ENCODE measurements at regions not wholly inside any gene's neighbourhood (a gene's known extent, or its start where the extent isn't known, plus 50 kb on each side); places are given as distances from the start of the nearest gene placed in this dataset.

DNA sequence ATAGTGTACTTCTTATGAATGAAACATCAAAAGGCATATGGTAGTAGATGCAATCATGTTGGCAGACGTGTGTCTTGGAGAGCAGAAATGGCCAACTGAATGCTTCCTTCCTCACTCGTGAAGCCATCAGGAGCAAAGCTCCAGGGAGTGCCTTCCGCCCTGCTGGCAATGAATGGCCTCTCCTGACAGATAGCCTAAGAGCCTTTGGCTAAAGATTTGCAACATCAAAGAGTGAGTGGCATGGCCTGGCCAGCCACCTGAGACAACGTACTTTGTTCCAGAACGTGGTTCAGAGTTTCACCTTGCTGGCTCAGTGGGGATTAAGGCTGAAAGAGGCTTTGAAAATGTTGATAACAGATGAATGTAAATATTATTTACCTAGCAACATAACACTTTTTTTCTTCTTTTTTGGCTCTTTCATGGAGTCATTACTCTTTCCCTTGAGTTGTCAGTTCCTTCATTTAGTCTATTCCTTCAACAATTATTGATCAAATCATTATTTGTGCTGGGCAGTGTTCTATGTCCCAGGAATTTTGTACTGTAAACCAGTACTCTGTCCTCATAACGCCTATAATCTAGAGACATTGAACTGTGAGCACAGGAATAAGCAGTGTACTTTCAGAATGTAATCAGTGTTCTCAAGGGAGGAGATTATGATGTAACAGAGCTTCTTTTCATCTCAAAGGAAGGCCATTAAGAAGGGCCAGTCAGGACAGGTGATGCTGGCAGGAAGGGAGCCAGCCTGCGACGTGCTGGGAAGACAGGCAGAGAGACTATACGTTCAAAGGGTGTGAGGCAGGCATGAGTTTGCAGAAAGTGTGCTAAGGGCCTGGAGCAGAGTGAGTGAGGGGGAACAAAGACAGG is 59.4 kb upstream of the SH3RF3 start:
- no peak for TF ChIP-seq AKAP8 (CRISPR knock-in tag; IDR thresholded peaks at IDR 0.05)
- TF ChIP-seq SIN3A (IDR thresholded peaks at IDR 0.05; ENCODE audit: borderline replicate concordance, low read depth, low read length): no peak
- TF ChIP-seq CBFB (CRISPR knock-in tag; IDR thresholded peaks at IDR 0.05): no peak
- no peak for TF ChIP-seq MIXL1 (CRISPR knock-in tag; IDR thresholded peaks at IDR 0.05)
- no peak for TF ChIP-seq ZNF589 (CRISPR knock-in tag; conservative IDR thresholded peaks at IDR 0.05)
- peak; percentile 79 for TF ChIP-seq PHF21A (CRISPR knock-in tag; IDR thresholded peaks at IDR 0.05)
- TF ChIP-seq ISX (CRISPR knock-in tag; conservative IDR thresholded peaks at IDR 0.05): no peak
- TF ChIP-seq POLR2AphosphoS5 (IDR thresholded peaks at IDR 0.05; ENCODE audit: low read depth, low read length): no peak
- TF ChIP-seq, protein P1, sequence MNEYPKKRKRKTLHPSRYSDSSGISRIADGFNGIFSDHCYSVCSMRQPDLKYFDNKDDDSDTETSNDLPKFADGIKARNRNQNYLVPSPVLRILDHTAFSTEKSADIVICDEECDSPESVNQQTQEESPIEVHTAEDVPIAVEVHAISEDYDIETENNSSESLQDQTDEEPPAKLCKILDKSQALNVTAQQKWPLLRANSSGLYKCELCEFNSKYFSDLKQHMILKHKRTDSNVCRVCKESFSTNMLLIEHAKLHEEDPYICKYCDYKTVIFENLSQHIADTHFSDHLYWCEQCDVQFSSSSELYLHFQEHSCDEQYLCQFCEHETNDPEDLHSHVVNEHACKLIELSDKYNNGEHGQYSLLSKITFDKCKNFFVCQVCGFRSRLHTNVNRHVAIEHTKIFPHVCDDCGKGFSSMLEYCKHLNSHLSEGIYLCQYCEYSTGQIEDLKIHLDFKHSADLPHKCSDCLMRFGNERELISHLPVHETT (CRISPR knock-in tag; conservative IDR thresholded peaks at IDR 0.05): no peak
- TF ChIP-seq, protein P2, sequence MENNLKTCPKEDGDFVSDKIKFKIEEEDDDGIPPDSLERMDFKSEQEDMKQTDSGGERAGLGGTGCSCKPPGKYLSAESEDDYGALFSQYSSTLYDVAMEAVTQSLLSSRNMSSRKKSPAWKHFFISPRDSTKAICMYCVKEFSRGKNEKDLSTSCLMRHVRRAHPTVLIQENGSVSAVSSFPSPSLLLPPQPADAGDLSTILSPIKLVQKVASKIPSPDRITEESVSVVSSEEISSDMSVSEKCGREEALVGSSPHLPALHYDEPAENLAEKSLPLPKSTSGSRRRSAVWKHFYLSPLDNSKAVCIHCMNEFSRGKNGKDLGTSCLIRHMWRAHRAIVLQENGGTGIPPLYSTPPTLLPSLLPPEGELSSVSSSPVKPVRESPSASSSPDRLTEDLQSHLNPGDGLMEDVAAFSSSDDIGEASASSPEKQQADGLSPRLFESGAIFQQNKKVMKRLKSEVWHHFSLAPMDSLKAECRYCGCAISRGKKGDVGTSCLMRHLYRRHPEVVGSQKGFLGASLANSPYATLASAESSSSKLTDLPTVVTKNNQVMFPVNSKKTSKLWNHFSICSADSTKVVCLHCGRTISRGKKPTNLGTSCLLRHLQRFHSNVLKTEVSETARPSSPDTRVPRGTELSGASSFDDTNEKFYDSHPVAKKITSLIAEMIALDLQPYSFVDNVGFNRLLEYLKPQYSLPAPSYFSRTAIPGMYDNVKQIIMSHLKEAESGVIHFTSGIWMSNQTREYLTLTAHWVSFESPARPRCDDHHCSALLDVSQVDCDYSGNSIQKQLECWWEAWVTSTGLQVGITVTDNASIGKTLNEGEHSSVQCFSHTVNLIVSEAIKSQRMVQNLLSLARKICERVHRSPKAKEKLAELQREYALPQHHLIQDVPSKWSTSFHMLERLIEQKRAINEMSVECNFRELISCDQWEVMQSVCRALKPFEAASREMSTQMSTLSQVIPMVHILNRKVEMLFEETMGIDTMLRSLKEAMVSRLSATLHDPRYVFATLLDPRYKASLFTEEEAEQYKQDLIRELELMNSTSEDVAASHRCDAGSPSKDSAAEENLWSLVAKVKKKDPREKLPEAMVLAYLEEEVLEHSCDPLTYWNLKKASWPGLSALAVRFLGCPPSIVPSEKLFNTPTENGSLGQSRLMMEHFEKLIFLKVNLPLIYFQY (CRISPR knock-in tag; IDR thresholded peaks at IDR 0.05; ENCODE audit: borderline replicate concordance): no peak
- no peak for TF ChIP-seq ZNF839 (CRISPR knock-in tag; IDR thresholded peaks at IDR 0.05; ENCODE audit: borderline replicate concordance)
- TF ChIP-seq, protein P3, sequence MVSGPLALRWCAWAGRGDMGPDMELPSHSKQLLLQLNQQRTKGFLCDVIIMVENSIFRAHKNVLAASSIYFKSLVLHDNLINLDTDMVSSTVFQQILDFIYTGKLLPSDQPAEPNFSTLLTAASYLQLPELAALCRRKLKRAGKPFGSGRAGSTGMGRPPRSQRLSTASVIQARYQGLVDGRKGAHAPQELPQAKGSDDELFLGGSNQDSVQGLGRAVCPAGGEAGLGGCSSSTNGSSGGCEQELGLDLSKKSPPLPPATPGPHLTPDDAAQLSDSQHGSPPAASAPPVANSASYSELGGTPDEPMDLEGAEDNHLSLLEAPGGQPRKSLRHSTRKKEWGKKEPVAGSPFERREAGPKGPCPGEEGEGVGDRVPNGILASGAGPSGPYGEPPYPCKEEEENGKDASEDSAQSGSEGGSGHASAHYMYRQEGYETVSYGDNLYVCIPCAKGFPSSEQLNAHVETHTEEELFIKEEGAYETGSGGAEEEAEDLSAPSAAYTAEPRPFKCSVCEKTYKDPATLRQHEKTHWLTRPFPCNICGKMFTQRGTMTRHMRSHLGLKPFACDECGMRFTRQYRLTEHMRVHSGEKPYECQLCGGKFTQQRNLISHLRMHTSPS (CRISPR knock-in tag; IDR thresholded peaks at IDR 0.05; ENCODE audit: low read depth): no peak
- TF ChIP-seq, protein P4, sequence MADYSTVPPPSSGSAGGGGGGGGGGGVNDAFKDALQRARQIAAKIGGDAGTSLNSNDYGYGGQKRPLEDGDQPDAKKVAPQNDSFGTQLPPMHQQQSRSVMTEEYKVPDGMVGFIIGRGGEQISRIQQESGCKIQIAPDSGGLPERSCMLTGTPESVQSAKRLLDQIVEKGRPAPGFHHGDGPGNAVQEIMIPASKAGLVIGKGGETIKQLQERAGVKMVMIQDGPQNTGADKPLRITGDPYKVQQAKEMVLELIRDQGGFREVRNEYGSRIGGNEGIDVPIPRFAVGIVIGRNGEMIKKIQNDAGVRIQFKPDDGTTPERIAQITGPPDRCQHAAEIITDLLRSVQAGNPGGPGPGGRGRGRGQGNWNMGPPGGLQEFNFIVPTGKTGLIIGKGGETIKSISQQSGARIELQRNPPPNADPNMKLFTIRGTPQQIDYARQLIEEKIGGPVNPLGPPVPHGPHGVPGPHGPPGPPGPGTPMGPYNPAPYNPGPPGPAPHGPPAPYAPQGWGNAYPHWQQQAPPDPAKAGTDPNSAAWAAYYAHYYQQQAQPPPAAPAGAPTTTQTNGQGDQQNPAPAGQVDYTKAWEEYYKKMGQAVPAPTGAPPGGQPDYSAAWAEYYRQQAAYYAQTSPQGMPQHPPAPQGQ (CRISPR knock-in tag; IDR thresholded peaks at IDR 0.05; ENCODE audit: borderline replicate concordance): no peak
- TF ChIP-seq, protein P5, sequence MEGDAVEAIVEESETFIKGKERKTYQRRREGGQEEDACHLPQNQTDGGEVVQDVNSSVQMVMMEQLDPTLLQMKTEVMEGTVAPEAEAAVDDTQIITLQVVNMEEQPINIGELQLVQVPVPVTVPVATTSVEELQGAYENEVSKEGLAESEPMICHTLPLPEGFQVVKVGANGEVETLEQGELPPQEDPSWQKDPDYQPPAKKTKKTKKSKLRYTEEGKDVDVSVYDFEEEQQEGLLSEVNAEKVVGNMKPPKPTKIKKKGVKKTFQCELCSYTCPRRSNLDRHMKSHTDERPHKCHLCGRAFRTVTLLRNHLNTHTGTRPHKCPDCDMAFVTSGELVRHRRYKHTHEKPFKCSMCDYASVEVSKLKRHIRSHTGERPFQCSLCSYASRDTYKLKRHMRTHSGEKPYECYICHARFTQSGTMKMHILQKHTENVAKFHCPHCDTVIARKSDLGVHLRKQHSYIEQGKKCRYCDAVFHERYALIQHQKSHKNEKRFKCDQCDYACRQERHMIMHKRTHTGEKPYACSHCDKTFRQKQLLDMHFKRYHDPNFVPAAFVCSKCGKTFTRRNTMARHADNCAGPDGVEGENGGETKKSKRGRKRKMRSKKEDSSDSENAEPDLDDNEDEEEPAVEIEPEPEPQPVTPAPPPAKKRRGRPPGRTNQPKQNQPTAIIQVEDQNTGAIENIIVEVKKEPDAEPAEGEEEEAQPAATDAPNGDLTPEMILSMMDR (CRISPR knock-in tag; IDR thresholded peaks at IDR 0.05): peak; percentile 9; the same call in 1 of the 2 replicates
